HCT116 (cell line): ENCODE measurements at regions not wholly inside any gene's neighbourhood (a gene's known extent, or its start where the extent isn't known, plus 50 kb on each side); places are given as distances from the start of the nearest gene placed in this dataset.

Source experiments
- ATAC-seq: fragments of 200-7000 bp; cut with Tn5 transposase; 2 replicates; pipeline ENCODE4 v1.9.1; 2020; ENCODE audit warnings: mild to moderate bottlenecking, moderate library complexity
- BruUV-seq: library from RNA; stranded (reverse); fragments of 400-500 nt; replicated peaks from 2 replicates; lab custom pipeline; 2021; lab: Mats Ljungman, UMichigan
- CTCF ChIA-PET: fragments of 300-600 bp; sonication (Branson Sonifier 250); formaldehyde crosslinking; loops from one replicate; lab custom pipeline; 2021; ENCODE audit warnings: antibody characterized with exemption; lab: Charles Lee
- POLR2A ChIA-PET: fragments of 300-600, 350-600 bp; sonication (Branson Sonifier 250); formaldehyde crosslinking; loops from one replicate; lab custom pipeline; 2021; ENCODE audit warnings: antibody characterized with exemption; lab: Charles Lee
- RAD21 ChIA-PET, 2 experiments: fragments of 300-600 bp; sonication (Branson Sonifier 250); formaldehyde crosslinking; loops; one replicate each; lab custom pipeline; 2023; ENCODE audit warnings: low total read pairs in 2 of 2; ENCODE audit not compliant: uncharacterized antibody in 2 of 2, unreplicated experiment in 2 of 2, low non-redundant PET in 1 of 2; lab: Charles Lee
- DNase-seq: peaks from one replicate; pipeline ENCODE4 v3.0.0-alpha.2; 2010; ENCODE audit warnings: low read depth, low spot score
- H2AFZ ChIP-seq: fragments of 200-600 bp; shearing (Covaris generic), sonication (generic); 2 replicates; pipeline ENCODE4 v1.6.1; 2017; ENCODE audit warnings: low read depth, mixed run types, mixed read lengths, antibody characterized with exemption, low read length; ENCODE audit not compliant: poor library complexity, severe bottlenecking
- H3K27ac ChIP-seq: 2 replicates; pipeline ENCODE4 v1.5.1; 2012; ENCODE audit warnings: low read depth, low read length
- H3K27me3 ChIP-seq: fragments of 200-600 bp; sonication (generic); 2 replicates; pipeline ENCODE4 v1.6.1; 2016; ENCODE audit warnings: mixed run types, low read length, mixed read lengths; ENCODE audit not compliant: insufficient read depth
- H3K36me3 ChIP-seq, 2 experiments: fragments of 200-500 bp in 1 of 2; fragments of 200-600 bp in 1 of 2; sonication (Bioruptor generic) in 1 of 2; sonication (generic) in 1 of 2; 2 replicates each; pipeline versions ENCODE4 v1.5.1 to v1.6.1; 2014 to 2016; ENCODE audit warnings: low read length in 2 of 2, inconsistent platforms in 1 of 2, mixed read lengths in 1 of 2, mixed run types in 1 of 2; ENCODE audit not compliant: insufficient read depth in 2 of 2, control insufficient read depth in 1 of 2
- H3K4me1 ChIP-seq, 2 experiments: fragments of 200-600 bp in 1 of 2; sonication (generic) in 1 of 2; 2 replicates each; pipeline versions ENCODE4 v1.5.1 to v1.6.1; 2012 to 2017; ENCODE audit warnings: low read length in 2 of 2, inconsistent platforms in 1 of 2, mild to moderate bottlenecking in 1 of 2, mixed read lengths in 1 of 2, mixed run types in 1 of 2, moderate library complexity in 1 of 2; ENCODE audit not compliant: insufficient read depth in 2 of 2, control insufficient read depth in 1 of 2
- H3K4me2 ChIP-seq: fragments of 200-600 bp; sonication (generic); 2 replicates; pipeline ENCODE4 v1.6.1; 2017; ENCODE audit warnings: mixed run types, low read length, mixed read lengths
- H3K4me3 ChIP-seq, 2 experiments: fragments of 200-600 bp in 1 of 2; sonication (generic) in 1 of 2; replicated peaks in 1 of 2; 2 replicates each; pipeline ENCODE4 v1.5.1; 2011 to 2016; ENCODE audit warnings: low read length in 2 of 2, control low read depth in 1 of 2, low read depth in 1 of 2, mild to moderate bottlenecking in 1 of 2, mixed read lengths in 1 of 2, mixed run types in 1 of 2
- H3K79me2 ChIP-seq: fragments of 200-600 bp; sonication (generic); 2 replicates; pipeline ENCODE4 v1.6.1; 2017; ENCODE audit warnings: mild to moderate bottlenecking, mixed run types, low read length, moderate library complexity, mixed read lengths; ENCODE audit not compliant: insufficient read depth
- H3K9ac ChIP-seq: fragments of 200-600 bp; sonication (generic); 2 replicates; pipeline ENCODE4 v1.6.1; 2016; ENCODE audit warnings: low read length, mixed read lengths
- H3K9me2 ChIP-seq: fragments of 200-600 bp; sonication (generic), shearing (Covaris generic); 2 replicates; pipeline ENCODE4 v1.6.1; 2017; ENCODE audit warnings: mixed run types, mild to moderate bottlenecking, moderate library complexity; ENCODE audit not compliant: insufficient read depth
- H3K9me3 ChIP-seq, 2 experiments: fragments of 200-500 bp in 1 of 2; fragments of 200-600 bp in 1 of 2; sonication (Bioruptor generic) in 1 of 2; sonication (generic) in 1 of 2; 2 replicates each; pipeline ENCODE4 v1.6.1; 2014 to 2017; ENCODE audit warnings: low read length in 2 of 2, mixed read lengths in 2 of 2, inconsistent platforms in 1 of 2, low read depth in 1 of 2, mild to moderate bottlenecking in 1 of 2, mixed run types in 1 of 2, moderate library complexity in 1 of 2; ENCODE audit not compliant: control insufficient read depth in 1 of 2, insufficient read depth in 1 of 2
- H4K20me1 ChIP-seq: fragments of 200-600 bp; sonication (generic), shearing (Covaris generic); 2 replicates; pipeline ENCODE4 v1.6.1; 2017; ENCODE audit warnings: mixed run types, mild to moderate bottlenecking, moderate library complexity; ENCODE audit not compliant: insufficient read depth
- ATF3 ChIP-seq: IDR thresholded peaks from 2 replicates; pipeline ENCODE4 v1.6.1; 2012
- CBX3 ChIP-seq: IDR thresholded peaks from 2 replicates; pipeline ENCODE4 v1.6.1; 2012; ENCODE audit warnings: low read depth
- CEBPB ChIP-seq: IDR thresholded peaks from 2 replicates; pipeline ENCODE4 v1.6.1; 2012; ENCODE audit warnings: low read depth
- EGR1 ChIP-seq: IDR thresholded peaks from 2 replicates; pipeline ENCODE4 v1.6.1; 2012; ENCODE audit warnings: low read depth
- ELF1 ChIP-seq: IDR thresholded peaks from 2 replicates; pipeline ENCODE4 v1.6.1; 2012; ENCODE audit warnings: low read depth, borderline replicate concordance
- EZH2 ChIP-seq: fragments of 200-600 bp; sonication (generic); IDR thresholded peaks from 2 replicates; pipeline ENCODE4 v1.6.1; 2017; ENCODE audit warnings: antibody characterized with exemption, mixed run types
- EZH2phosphoT487 ChIP-seq: fragments of 200-600 bp; IDR thresholded peaks from 2 replicates; pipeline ENCODE4 v1.6.1; 2018; ENCODE audit warnings: antibody characterized with exemption, borderline replicate concordance
- FOSL1 ChIP-seq: IDR thresholded peaks from 2 replicates; pipeline ENCODE4 v1.6.1; 2012; ENCODE audit warnings: low read depth
- JUND ChIP-seq: IDR thresholded peaks from 2 replicates; pipeline ENCODE4 v1.6.1; 2012
- POLR2A ChIP-seq: IDR thresholded peaks from 2 replicates; pipeline ENCODE4 v1.7.0; 2011; ENCODE audit warnings: borderline replicate concordance; ENCODE audit not compliant: insufficient read depth, insufficient read length; ENCODE audit errors: extremely low read depth
- POLR2AphosphoS5 ChIP-seq: IDR thresholded peaks from 2 replicates; pipeline ENCODE4 v1.6.1; 2011; ENCODE audit warnings: mild to moderate bottlenecking, low read depth, low read length, moderate library complexity
- RAD21 ChIP-seq: IDR thresholded peaks from 2 replicates; pipeline ENCODE4 v1.6.1; 2012; ENCODE audit warnings: low read depth, mild to moderate bottlenecking
- REST ChIP-seq: IDR thresholded peaks from 2 replicates; pipeline ENCODE4 v1.6.1; 2012; ENCODE audit warnings: low read depth
- SIN3A ChIP-seq: IDR thresholded peaks from 2 replicates; pipeline ENCODE4 v1.6.1; 2012; ENCODE audit warnings: low read depth
- SRF ChIP-seq: IDR thresholded peaks from 2 replicates; pipeline ENCODE4 v1.6.1; 2012; ENCODE audit warnings: low read depth
- TCF7L2 ChIP-seq: IDR thresholded peaks from 2 replicates; pipeline ENCODE4 v1.7.0; 2011; ENCODE audit warnings: borderline replicate concordance, inconsistent platforms; ENCODE audit not compliant: insufficient read depth, insufficient read length; ENCODE audit errors: extremely low read depth
- YY1 ChIP-seq: IDR thresholded peaks from 2 replicates; pipeline ENCODE4 v1.6.1; 2011; ENCODE audit warnings: low read length, low read depth, moderate library complexity, mild to moderate bottlenecking; ENCODE audit not compliant: insufficient replicate concordance; ENCODE audit errors: extremely low read depth
- ZNF274 ChIP-seq: fragments of 200-500 bp; sonication (Bioruptor generic); IDR thresholded peaks from 2 replicates; pipeline ENCODE4 v1.6.1; 2014; ENCODE audit warnings: mild to moderate bottlenecking, low read depth, low read length, inconsistent platforms
- intact Hi-C: fragments of 100-400 bp; cut with micrococcal nuclease; formaldehyde crosslinking; loops from 2 replicates; pipeline ENCODE4 v1.10.0; 2022
- TF ChIP-seq, protein P1 (sequence below): IDR thresholded peaks from 2 replicates; pipeline ENCODE4 v1.6.1; 2012

DNA sequence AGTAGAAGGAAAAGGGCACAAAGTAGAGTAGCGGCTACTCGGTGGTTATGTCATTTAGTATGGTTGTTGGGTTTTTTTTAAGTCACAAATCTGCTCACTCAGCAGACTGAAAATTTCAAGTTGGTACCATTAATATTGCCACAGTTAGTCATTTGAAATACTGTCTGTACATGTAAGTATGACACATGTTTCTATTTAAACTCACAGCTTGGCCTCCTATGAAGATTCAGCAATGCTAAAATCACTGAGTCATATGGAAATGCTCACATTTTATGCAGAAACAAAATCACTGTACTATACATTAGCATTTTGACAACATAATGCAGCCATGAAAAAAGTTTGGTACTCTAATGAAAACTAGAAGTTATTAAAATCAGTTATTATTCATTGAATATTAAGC, 571.9 kb downstream of the TAFA4 start (continued):
- TF ChIP-seq EGR1: no peak
- TF ChIP-seq SRF: no peak
- TF ChIP-seq RAD21: no peak
- no peak for TF ChIP-seq POLR2AphosphoS5
- TF ChIP-seq ATF3: no peak
- TF ChIP-seq EZH2phosphoT487: no peak
- no peak for TF ChIP-seq CEBPB

GRCh38 chr3:68345781-68346180, 586.6 kb downstream of the TAFA4 start:
- no TSS peak for BruUV-seq
- TF ChIP-seq TCF7L2 (no peak), CEBPB (no peak), ZNF274 (no peak), REST (no peak), FOSL1 (no peak), YY1 (no peak), EZH2 (no peak), CBX3 (no peak), JUND (no peak), SIN3A (no peak), POLR2AphosphoS5 (no peak), POLR2A (no peak), EGR1 (no peak), RAD21 (no peak), EZH2phosphoT487 (no peak), ELF1 (no peak)
- TF ChIP-seq, protein P1, sequence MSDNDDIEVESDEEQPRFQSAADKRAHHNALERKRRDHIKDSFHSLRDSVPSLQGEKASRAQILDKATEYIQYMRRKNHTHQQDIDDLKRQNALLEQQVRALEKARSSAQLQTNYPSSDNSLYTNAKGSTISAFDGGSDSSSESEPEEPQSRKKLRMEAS: no peak
- ATAC-seq (no peak), DNase-seq (no peak)
- no peak overlapping the region for H3K9ac ChIP-seq
- intact Hi-C loops: no loop called here
- H3K4me3 ChIP-seq: no peak overlapping the region
- no peaks in the 10 kb centered on the region for H3K4me1 ChIP-seq
- no peak overlapping the region for H3K4me2 ChIP-seq
- no peaks in the 10 kb centered on the region for H3K79me2 ChIP-seq
- RAD21 ChIA-PET: no interaction called here
- H3K9me2 ChIP-seq: no peaks in the 10 kb centered on the region
- POLR2A ChIA-PET: no interaction called here
- no peak overlapping the region for H2AFZ ChIP-seq
- peaks cover 0 to 13% of the 10 kb centered on the region in 2 experiments; a peak in 2 of 4 replicates for H3K9me3 ChIP-seq
- H3K36me3 ChIP-seq: no peaks in the 10 kb centered on the region
- H4K20me1 ChIP-seq: no peaks in the 10 kb centered on the region; the same call in 1 of the 2 replicates
- no peaks in the 10 kb centered on the region for H3K27me3 ChIP-seq
- no peak overlapping the region for H3K27ac ChIP-seq
- CTCF ChIA-PET: no interaction called here
